Stimulated activated naive CD8-positive, alpha-beta T cell treated with anti-CD3 and anti-CD28 coated beads, Interleukin-15, Interleukin-2, amounts not matched to agents 100 ng/mL and 50 ng/mL, for 24 hours (primary cell): ENCODE measurements at regions not wholly inside any gene's neighbourhood (a gene's known extent, or its start where the extent isn't known, plus 50 kb on each side); places are given as distances from the start of the nearest gene placed in this dataset.

Experiments used
- H3K27ac Mint-ChIP-seq: one replicate; pipeline ENCODE4 v1.8.0; 2021; ENCODE audit warnings: mild to moderate bottlenecking, mixed read lengths
- H3K27me3 Mint-ChIP-seq: one replicate; pipeline ENCODE4 v1.8.0; 2021; ENCODE audit warnings: mixed read lengths
- H3K36me3 Mint-ChIP-seq: one replicate; pipeline ENCODE4 v1.8.0; 2021; ENCODE audit warnings: low read depth, mixed read lengths
- H3K4me1 Mint-ChIP-seq: one replicate; pipeline ENCODE4 v1.8.0; 2021; ENCODE audit warnings: low read depth, mixed read lengths
- H3K4me3 Mint-ChIP-seq: one replicate; pipeline ENCODE4 v1.8.0; 2021; ENCODE audit warnings: mild to moderate bottlenecking, mixed read lengths
- H3K9me3 Mint-ChIP-seq: one replicate; pipeline ENCODE4 v1.8.0; 2021; ENCODE audit warnings: mixed read lengths

DNA sequence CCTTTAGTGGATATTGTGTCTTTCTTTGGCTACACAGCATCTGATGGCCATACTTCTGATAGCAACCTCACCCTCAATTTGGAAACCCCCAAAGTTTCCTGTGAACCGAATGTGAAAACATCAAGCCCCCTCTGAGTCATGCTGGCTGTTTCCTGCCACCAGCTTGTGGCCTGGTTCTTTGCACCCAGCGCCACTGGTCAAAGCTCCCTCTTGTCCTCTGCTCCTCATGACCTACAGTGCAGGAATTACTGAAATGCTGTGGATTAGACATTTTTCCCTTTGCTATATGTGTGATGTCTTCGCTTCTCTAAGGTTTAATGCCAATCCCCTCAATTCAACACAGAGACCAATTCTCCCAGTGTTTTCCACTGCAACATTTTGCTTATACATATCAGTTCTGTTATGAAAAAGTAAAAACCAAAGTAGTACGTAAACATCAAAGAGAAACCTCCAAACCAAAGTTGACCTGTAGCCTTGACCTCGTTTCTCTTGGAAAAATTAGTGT, 224.0 kb upstream of the TENM3 start:
- no peak overlapping the region for H3K27ac Mint-ChIP-seq
- no peaks in the 10 kb centered on the region for H3K27me3 Mint-ChIP-seq
- no peaks in the 10 kb centered on the region for H3K4me1 Mint-ChIP-seq
- H3K4me3 Mint-ChIP-seq: no peak overlapping the region
- H3K36me3 Mint-ChIP-seq: no peaks in the 10 kb centered on the region
- no peaks in the 10 kb centered on the region for H3K9me3 Mint-ChIP-seq

DNA sequence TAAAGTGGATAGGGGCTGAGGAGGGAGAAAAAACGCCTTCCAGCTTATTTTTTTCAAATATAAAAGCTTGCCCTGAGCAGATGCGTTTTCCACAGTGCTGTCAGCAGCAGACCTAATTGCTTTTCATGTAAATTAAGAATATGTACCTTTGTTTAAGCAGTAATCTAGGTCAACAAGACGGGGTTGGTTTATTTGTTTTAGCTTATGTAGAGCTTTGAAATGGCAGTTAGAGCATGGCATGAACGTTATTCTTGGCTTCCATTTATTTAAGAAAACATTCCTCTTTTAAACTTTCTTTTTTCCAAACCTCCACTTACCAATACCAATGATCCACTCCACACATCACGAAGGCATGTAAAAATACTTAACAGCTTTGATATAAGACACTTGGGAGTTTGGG, 220.3 kb upstream of the TENM3 start:
- H3K4me1 Mint-ChIP-seq: no peaks in the 10 kb centered on the region
- no peaks in the 10 kb centered on the region for H3K36me3 Mint-ChIP-seq
- peaks cover 12% of the 10 kb centered on the region for H3K9me3 Mint-ChIP-seq
- no peaks in the 10 kb centered on the region for H3K27me3 Mint-ChIP-seq
- H3K27ac Mint-ChIP-seq: no peak overlapping the region
- no peak overlapping the region for H3K4me3 Mint-ChIP-seq

DNA sequence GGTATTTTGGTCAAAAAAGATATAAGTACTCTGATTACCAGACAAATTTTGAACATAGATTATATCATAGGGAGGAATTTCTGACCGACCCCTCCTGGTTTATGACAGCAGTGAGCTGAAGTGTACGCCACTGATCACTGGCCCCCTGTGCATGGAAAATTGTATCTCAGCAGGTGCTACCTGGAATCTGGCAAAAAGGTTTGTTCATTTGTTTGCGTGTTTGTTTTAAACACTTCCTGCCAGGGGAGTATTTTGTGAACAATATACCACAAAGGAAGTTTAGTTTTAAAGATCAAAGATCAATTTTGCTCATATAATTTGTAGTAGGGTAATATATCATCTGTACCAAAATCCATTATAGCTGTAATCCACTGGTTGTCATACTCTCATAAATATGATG, 219.7 kb upstream of the TENM3 start:
- Mint-ChIP-seq H3K4me3 (no peak overlapping the region), H3K9me3 (peaks cover 18% of the 10 kb centered on the region), H3K4me1 (no peaks in the 10 kb centered on the region), H3K27ac (no peak overlapping the region), H3K36me3 (no peaks in the 10 kb centered on the region), H3K27me3 (no peaks in the 10 kb centered on the region)

DNA sequence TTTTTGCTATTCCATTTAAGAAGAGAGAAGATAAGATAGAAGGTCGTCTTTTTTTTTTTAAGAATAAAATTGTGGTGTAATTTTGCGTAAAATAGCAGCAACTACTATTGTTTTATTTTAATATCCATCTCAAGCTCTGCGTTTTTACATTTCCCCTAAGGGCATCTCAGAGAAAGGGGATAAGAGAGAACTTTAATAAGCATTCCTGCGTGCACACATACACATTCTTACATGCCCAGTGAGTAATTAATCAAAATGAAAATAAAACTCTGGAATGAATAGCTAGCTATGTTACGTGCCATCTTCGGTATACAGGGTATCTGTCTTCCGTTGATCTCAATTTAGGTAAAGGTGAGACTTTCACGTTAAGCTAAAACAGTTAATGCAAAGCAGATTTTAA, 200.3 kb upstream of the TENM3 start:
- H3K4me1 Mint-ChIP-seq: no peaks in the 10 kb centered on the region

DNA sequence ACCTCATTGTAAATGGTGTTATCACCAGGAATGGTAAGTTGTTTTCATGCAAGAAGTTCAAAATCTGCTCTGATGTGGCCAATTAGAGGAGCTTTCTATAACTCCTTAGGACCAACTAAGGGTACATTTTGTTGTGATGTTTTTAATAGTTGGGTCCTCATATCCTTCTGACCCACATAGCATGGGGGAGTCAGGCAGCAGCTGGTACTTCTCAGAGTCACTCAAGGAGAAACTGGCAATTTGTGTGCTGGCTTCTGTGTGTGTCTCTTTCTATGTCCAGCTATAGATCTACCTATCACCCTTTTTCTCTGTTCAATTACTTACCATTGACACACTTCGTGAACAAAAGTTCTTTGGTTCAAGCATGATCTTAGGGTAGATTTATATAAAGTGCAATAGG, 194.3 kb upstream of the TENM3 start:
- Mint-ChIP-seq H3K9me3 (peaks cover 5% of the 10 kb centered on the region), H3K4me3 (no peak overlapping the region), H3K36me3 (no peaks in the 10 kb centered on the region), H3K27ac (no peak overlapping the region), H3K27me3 (no peaks in the 10 kb centered on the region), H3K4me1 (no peaks in the 10 kb centered on the region)

More for the DNA sequence above, 200.3 kb upstream of the TENM3 start:
- Mint-ChIP-seq H3K4me3 (no peak overlapping the region), H3K36me3 (no peaks in the 10 kb centered on the region), H3K27me3 (no peaks in the 10 kb centered on the region), H3K9me3 (no peaks in the 10 kb centered on the region), H3K27ac (no peak overlapping the region)

DNA sequence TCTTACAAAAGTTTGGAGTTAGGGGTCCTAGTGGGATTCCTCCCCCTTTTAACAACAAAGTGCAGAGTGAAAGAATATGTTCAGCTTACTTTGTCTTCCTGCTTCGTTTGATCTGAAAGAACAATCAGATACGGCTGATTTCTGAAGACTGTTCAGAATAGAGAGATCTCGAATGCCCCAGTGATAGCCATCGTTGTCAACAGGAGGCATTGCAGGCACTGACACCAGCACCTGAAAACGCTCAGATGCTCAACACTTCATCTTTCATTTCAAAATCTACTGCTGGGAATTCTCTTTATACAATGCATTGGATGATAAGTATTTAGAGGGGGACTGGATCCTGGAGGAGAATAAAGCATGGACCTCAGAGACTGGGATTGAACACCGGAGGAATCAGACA, 186.3 kb upstream of the TENM3 start:
- Mint-ChIP-seq H3K4me3 (no peak overlapping the region), H3K4me1 (no peaks in the 10 kb centered on the region), H3K27ac (no peak overlapping the region), H3K27me3 (no peaks in the 10 kb centered on the region), H3K36me3 (no peaks in the 10 kb centered on the region), H3K9me3 (no peaks in the 10 kb centered on the region)

DNA sequence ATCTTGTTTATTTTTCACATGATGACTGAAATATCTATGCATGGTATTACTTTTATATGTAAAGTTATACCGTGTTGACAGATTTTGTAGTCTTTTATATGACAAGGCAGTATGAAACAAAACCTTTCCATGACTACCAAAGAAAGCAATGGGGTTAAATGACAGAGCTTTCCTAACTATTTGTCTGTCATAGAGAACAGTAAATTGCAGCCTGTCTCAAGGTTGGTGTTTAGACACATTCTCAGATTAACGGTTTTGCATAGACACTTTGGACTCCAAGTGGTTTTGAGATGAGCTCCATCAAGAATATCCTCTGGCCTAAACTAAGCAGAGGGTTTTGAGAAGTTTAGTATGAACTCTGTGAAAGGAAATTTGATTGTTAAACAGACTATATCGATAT, 180.7 kb upstream of the TENM3 start:
- Mint-ChIP-seq H3K4me3 (no peak overlapping the region), H3K4me1 (no peaks in the 10 kb centered on the region), H3K9me3 (no peaks in the 10 kb centered on the region), H3K36me3 (no peaks in the 10 kb centered on the region), H3K27ac (no peak overlapping the region), H3K27me3 (no peaks in the 10 kb centered on the region)

DNA sequence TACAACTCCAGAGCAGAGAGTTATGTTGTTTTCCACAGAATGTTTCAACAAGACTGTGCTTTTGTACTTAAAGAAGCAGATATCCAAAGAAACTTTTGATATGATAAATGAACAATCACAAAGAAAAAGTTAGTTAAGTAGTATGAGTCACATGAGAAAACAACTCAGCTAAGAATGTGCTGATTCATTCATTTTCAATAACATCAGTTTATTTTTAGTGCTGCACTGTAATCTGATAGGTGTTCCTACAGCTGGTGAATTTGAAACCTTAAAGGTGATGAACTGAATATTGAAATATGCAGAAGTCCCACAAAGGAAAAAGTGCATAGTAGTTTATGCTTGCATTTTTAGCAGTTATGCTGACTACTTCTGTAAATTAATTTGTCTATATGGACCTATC, 180.3 kb upstream of the TENM3 start:
- H3K4me3 Mint-ChIP-seq: no peak overlapping the region
- no peaks in the 10 kb centered on the region for H3K9me3 Mint-ChIP-seq
- no peak overlapping the region for H3K27ac Mint-ChIP-seq
- no peaks in the 10 kb centered on the region for H3K4me1 Mint-ChIP-seq
- H3K27me3 Mint-ChIP-seq: no peaks in the 10 kb centered on the region
- H3K36me3 Mint-ChIP-seq: no peaks in the 10 kb centered on the region

DNA sequence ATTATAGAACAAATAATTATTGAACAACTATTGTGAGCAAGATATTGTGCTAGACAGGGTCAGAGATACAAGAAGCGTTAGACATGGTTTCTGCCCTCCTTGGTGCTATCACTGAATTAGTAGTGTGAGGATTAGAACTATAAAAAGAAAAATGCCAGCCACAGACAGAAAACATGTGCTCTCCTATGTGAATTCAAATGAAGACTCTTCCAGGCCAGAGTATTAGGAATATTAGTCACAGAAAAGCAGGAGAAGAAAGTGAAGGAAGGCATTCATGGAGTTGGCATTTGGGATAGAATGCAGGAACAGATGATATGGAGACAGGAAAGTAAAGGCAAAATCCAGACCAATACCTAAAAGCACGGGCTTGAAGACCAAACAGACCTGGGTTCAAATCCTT, 179.6 kb upstream of the TENM3 start:
- H3K4me3 Mint-ChIP-seq: no peak overlapping the region
- H3K4me1 Mint-ChIP-seq: no peaks in the 10 kb centered on the region
- no peaks in the 10 kb centered on the region for H3K9me3 Mint-ChIP-seq
- no peak overlapping the region for H3K27ac Mint-ChIP-seq
- no peaks in the 10 kb centered on the region for H3K36me3 Mint-ChIP-seq
- H3K27me3 Mint-ChIP-seq: no peaks in the 10 kb centered on the region

DNA sequence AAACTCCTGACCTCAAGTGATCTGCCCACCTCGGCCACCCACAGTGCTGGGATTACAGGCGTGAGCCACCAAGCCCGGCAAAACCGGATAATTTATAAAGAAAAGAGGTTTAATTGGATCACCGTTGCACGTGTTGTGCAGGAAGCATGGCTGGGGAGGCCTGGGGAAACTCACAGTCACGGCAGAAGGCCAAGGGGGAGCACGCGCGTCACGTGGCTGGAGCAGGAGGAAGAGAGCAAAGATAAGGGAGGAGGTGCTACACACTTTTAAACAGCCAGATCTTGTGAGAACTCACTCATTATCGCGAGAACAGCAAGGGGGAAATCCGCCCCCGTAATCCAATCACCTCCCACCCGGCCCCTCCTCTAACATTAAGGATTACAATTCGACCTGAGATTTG, 177.9 kb upstream of the TENM3 start:
- Mint-ChIP-seq H3K27ac (no peak overlapping the region), H3K4me1 (no peaks in the 10 kb centered on the region), H3K27me3 (no peaks in the 10 kb centered on the region), H3K9me3 (no peaks in the 10 kb centered on the region), H3K4me3 (no peak overlapping the region), H3K36me3 (no peaks in the 10 kb centered on the region)

DNA sequence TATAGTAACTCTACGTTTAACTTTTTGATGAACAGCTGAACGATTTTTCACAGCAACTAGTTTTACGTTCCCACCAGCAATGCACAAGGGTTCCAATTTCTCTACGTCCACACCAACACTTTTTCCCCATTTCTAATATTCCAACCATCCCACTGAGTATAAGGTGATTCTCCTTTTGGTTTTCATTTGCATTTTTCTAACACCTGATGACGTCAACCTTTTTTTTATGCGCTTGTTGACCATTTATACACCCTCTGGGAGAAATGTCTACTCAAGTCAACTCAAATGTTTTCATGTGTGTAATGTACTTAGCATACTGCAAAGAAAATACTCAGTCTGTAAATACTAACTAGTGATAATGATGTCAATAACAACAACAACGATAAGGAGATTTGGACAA, 177.2 kb upstream of the TENM3 start:
- no peak overlapping the region for H3K4me3 Mint-ChIP-seq
- no peak overlapping the region for H3K27ac Mint-ChIP-seq

DNA sequence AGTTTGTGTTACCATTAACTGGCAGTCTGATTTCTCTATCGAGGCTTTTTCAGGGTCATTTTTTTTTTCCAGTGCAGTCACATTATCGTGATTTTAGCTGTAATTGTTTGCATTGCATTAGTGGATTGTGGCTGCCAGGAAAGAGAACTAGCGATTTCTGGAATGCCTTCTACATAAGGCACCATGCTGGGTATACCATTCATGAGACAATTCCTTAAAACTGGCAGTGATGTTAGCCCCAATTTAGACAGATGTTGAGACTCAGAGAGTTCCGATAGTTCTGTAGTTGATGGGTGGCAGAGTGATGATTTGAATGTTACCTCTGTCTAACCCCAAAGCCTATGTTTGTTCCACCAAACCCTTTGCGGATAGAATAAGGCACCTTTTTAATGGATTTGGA, 175.4 kb upstream of the TENM3 start:
- H3K27ac Mint-ChIP-seq: no peak overlapping the region
- peaks cover 3% of the 10 kb centered on the region for H3K9me3 Mint-ChIP-seq

More for the DNA sequence above, 177.2 kb upstream of the TENM3 start:
- Mint-ChIP-seq H3K36me3 (no peaks in the 10 kb centered on the region), H3K9me3 (no peaks in the 10 kb centered on the region), H3K27me3 (no peaks in the 10 kb centered on the region), H3K4me1 (no peaks in the 10 kb centered on the region)

DNA sequence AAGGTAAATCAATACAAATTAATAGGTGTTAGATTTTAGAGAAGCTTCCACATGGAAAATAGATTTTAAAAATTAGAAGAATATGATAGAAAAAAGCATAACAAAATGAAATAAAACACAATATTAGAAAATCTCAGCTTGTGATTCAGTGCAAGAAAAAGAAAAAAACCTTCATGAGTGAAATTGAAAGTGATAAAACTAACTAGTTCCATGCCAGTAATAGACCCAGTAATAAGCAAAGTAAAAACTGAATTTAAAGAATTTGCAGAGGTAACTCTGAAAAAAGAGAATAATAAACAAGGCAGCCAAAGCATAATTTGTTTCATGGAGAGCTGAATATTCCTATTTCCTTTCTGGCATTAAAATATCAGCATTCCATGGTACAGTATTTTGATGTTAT, 174.3 kb upstream of the TENM3 start:
- Mint-ChIP-seq H3K36me3 (no peaks in the 10 kb centered on the region), H3K27me3 (no peaks in the 10 kb centered on the region), H3K9me3 (peaks cover 3% of the 10 kb centered on the region), H3K27ac (no peak overlapping the region), H3K4me1 (no peaks in the 10 kb centered on the region), H3K4me3 (no peak overlapping the region)

More for the DNA sequence above, 175.4 kb upstream of the TENM3 start:
- H3K4me3 Mint-ChIP-seq: no peak overlapping the region
- H3K4me1 Mint-ChIP-seq: no peaks in the 10 kb centered on the region
- no peaks in the 10 kb centered on the region for H3K27me3 Mint-ChIP-seq
- H3K36me3 Mint-ChIP-seq: no peaks in the 10 kb centered on the region

DNA sequence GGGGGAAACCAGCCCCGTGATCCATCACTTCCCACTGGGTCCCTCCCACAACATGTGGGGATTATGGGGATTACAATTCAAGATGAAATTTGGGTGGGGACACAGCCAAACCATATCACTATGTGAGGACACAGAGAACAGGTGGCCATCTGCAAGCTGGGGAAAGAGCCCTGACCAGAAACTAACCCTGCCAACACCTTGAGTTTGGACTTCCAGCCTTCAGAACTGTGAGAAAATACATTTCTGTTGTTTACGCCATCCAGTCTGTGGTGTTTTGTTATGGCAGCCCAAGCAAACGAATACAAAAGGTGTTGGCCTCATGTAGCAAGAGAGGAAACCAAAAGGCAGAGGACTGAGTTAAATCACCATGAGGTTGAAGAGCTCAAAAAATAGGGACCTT, 169.9 kb upstream of the TENM3 start:
- Mint-ChIP-seq H3K9me3 (peaks cover 17% of the 10 kb centered on the region), H3K27me3 (no peaks in the 10 kb centered on the region), H3K36me3 (no peaks in the 10 kb centered on the region), H3K27ac (no peak overlapping the region), H3K4me1 (no peaks in the 10 kb centered on the region), H3K4me3 (no peak overlapping the region)

DNA sequence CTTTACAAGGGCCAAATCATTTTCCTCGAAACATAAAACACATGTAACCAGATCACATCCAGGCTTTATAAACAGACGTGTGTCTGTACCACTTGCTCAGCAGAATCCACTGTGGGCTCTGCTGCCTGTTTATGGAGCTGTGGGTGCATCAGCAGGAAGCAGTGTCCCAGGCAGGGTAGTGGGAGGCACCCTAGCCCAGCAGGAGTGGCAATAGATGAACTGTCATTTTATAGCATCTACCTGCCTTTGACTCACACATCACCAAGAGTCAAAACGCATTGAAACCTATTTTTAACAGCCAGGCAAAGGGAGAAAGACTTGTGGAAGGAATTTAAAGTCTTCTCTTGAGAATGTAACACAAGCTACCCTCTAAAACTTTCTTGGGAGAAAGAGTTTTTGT, 169.1 kb upstream of the TENM3 start:
- no peak overlapping the region for H3K4me3 Mint-ChIP-seq
- no peaks in the 10 kb centered on the region for H3K4me1 Mint-ChIP-seq
- H3K9me3 Mint-ChIP-seq: peaks cover 17% of the 10 kb centered on the region
- H3K36me3 Mint-ChIP-seq: no peaks in the 10 kb centered on the region
- H3K27me3 Mint-ChIP-seq: no peaks in the 10 kb centered on the region
- H3K27ac Mint-ChIP-seq: no peak overlapping the region

DNA sequence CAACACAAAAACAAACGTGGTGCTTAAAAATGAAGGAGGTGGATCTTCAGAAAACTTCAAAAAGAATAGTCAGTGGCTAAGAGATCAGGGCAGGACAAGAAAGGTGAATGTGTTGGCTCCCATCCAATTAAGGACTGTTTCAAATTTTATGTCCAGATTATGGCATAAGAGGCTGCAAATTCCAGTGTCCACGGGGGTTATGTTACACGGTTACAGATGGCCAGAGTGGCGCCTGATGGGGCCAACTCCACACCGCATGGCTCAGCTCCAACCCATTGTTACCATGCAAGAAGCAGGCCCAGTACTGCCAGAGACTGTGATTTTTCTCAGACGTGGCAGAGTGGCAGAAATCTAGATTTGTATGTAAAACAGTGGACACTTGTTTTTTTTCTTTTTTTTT, 168.4 kb upstream of the TENM3 start:
- Mint-ChIP-seq H3K9me3 (peaks cover 17% of the 10 kb centered on the region), H3K27ac (no peak overlapping the region), H3K36me3 (no peaks in the 10 kb centered on the region), H3K4me3 (no peak overlapping the region), H3K4me1 (no peaks in the 10 kb centered on the region), H3K27me3 (no peaks in the 10 kb centered on the region)

DNA sequence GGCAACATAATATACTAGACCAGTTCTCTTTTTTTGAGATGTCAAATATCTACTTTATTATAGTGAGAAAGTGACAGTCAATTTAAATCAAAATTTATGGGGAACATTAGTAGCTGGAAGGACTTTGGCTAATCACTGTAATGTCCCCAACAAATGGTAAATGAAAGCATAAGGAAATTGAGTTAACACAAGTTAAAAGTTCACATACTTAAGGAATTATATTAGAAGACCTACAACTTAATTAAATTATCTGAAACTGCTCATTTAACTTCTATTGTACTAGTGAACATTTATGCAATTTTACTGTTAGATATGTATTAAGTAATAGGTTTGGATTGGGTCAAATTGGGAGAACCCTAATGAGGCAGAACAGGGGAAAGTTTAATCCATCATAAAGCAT, 160.3 kb upstream of the TENM3 start:
- Mint-ChIP-seq H3K27ac (no peak overlapping the region), H3K4me1 (no peaks in the 10 kb centered on the region), H3K4me3 (no peak overlapping the region), H3K36me3 (no peaks in the 10 kb centered on the region), H3K27me3 (no peaks in the 10 kb centered on the region), H3K9me3 (no peaks in the 10 kb centered on the region)
